Astrocyte (in vitro differentiated cells and primary cell): ENCODE measurements at regions not wholly inside any gene's neighbourhood (a gene's known extent, or its start where the extent isn't known, plus 50 kb on each side); places are given as distances from the start of the nearest gene placed in this dataset.

ENCODE experiments used
- DNase-seq: peaks from one replicate; pipeline ENCODE4 v3.0.0-alpha.2; 2010; ENCODE audit warnings: low read depth
- FAIRE-seq: peaks from 2 replicates; lab custom pipeline; 2011; peaks lifted over from hg19 to GRCh38; lab: Jason Lieb, UNC
- H2AFZ ChIP-seq: 2 replicates; pipeline ENCODE4 v1.6.0; 2012; ENCODE audit warnings: low read depth, low read length, inconsistent platforms
- H3K27ac ChIP-seq: 2 replicates; pipeline ENCODE4 v1.5.1; 2011; ENCODE audit warnings: low read depth, low read length, inconsistent platforms
- H3K27me3 ChIP-seq: 2 replicates; pipeline ENCODE4 v1.6.0; 2011; ENCODE audit warnings: low read length, inconsistent platforms; ENCODE audit not compliant: insufficient read depth
- H3K36me3 ChIP-seq: 2 replicates; pipeline ENCODE4 v1.5.1; 2011; ENCODE audit warnings: low read length, inconsistent platforms; ENCODE audit not compliant: insufficient read depth
- H3K4me1 ChIP-seq: 2 replicates; pipeline ENCODE4 v1.5.1; 2011; ENCODE audit warnings: low read length, inconsistent platforms; ENCODE audit not compliant: insufficient read depth
- H3K4me2 ChIP-seq: 2 replicates; pipeline ENCODE4 v1.6.0; 2012; ENCODE audit warnings: low read length, inconsistent platforms
- H3K4me3 ChIP-seq: 2 replicates; pipeline ENCODE4 v1.5.1; 2011; ENCODE audit warnings: low read depth, mild to moderate bottlenecking, low read length, inconsistent platforms; ENCODE audit not compliant: insufficient read depth
- H3K79me2 ChIP-seq: 2 replicates; pipeline ENCODE4 v1.6.0; 2012; ENCODE audit warnings: mild to moderate bottlenecking, low read length, inconsistent platforms; ENCODE audit not compliant: insufficient read depth
- H3K9ac ChIP-seq: 2 replicates; pipeline ENCODE4 v1.6.0; 2012; ENCODE audit warnings: mild to moderate bottlenecking, low read length, inconsistent platforms
- H3K9me3 ChIP-seq: 2 replicates; pipeline ENCODE4 v1.5.1; 2012; ENCODE audit warnings: low read depth, mild to moderate bottlenecking, low read length, inconsistent platforms; ENCODE audit not compliant: insufficient read depth
- H4K20me1 ChIP-seq: 2 replicates; pipeline ENCODE4 v1.6.0; 2012; ENCODE audit warnings: low read length, inconsistent platforms; ENCODE audit not compliant: insufficient read depth
- H3K27ac Mint-ChIP-seq: one replicate; pipeline ENCODE4 v1.8.0; 2021; ENCODE audit warnings: mild to moderate bottlenecking, mixed read lengths; ENCODE audit not compliant: unreplicated experiment
- H3K27me3 Mint-ChIP-seq: one replicate; pipeline ENCODE4 v1.8.0; 2021; ENCODE audit warnings: low read depth, mixed read lengths; ENCODE audit not compliant: unreplicated experiment
- H3K36me3 Mint-ChIP-seq: one replicate; pipeline ENCODE4 v1.8.0; 2021; ENCODE audit warnings: low read depth, mixed read lengths; ENCODE audit not compliant: unreplicated experiment
- H3K4me1 Mint-ChIP-seq: one replicate; pipeline ENCODE4 v1.8.0; 2021; ENCODE audit warnings: low read depth, mixed read lengths; ENCODE audit not compliant: unreplicated experiment
- H3K4me3 Mint-ChIP-seq: one replicate; pipeline ENCODE4 v1.8.0; 2021; ENCODE audit warnings: mild to moderate bottlenecking, moderate library complexity, mixed read lengths; ENCODE audit not compliant: unreplicated experiment
- H3K9me3 Mint-ChIP-seq: one replicate; pipeline ENCODE4 v1.8.0; 2021; ENCODE audit warnings: mild to moderate bottlenecking, mixed read lengths; ENCODE audit not compliant: unreplicated experiment
- CTCF ChIP-seq: IDR thresholded peaks from 2 replicates; pipeline ENCODE4 v1.5.1; 2011; ENCODE audit warnings: low read depth, mild to moderate bottlenecking, inconsistent platforms, low read length, moderate library complexity; ENCODE audit not compliant: insufficient read depth
- EZH2 ChIP-seq: IDR thresholded peaks from 2 replicates; pipeline ENCODE4 v1.6.1; 2012; ENCODE audit warnings: mild to moderate bottlenecking, low read length, inconsistent platforms; ENCODE audit not compliant: insufficient read depth

GRCh38 chr6:122347280-122347679 lies 52.2 kb upstream of the HSF2 start:
- no peak for FAIRE-seq

GRCh38 chr6:122347751-122348150 lies 51.7 kb upstream of the HSF2 start:
- no peaks in the 10 kb centered on the region for H3K36me3 Mint-ChIP-seq
- H3K27ac ChIP-seq: no peak overlapping the region
- no peaks in the 10 kb centered on the region for H3K9me3 ChIP-seq
- no peak overlapping the region for H2AFZ ChIP-seq
- H3K4me3 Mint-ChIP-seq: no peak overlapping the region
- no peak overlapping the region for H3K4me2 ChIP-seq
- FAIRE-seq (no peak), DNase-seq (no peak)
- H3K4me3 ChIP-seq: no peak overlapping the region
- no peaks in the 10 kb centered on the region for H3K4me1 Mint-ChIP-seq
- H3K27me3 ChIP-seq: no peaks in the 10 kb centered on the region
- TF ChIP-seq EZH2 (no peak), CTCF (no peak)
- no peaks in the 10 kb centered on the region for H3K4me1 ChIP-seq
- no peaks in the 10 kb centered on the region for H3K9me3 Mint-ChIP-seq
- H3K9ac ChIP-seq: no peak overlapping the region
- H3K36me3 ChIP-seq: no peaks in the 10 kb centered on the region
- H3K27ac Mint-ChIP-seq: no peak overlapping the region
- H4K20me1 ChIP-seq: no peaks in the 10 kb centered on the region
- no peaks in the 10 kb centered on the region for H3K79me2 ChIP-seq
- peaks cover 1% of the 10 kb centered on the region for H3K27me3 Mint-ChIP-seq

More at GRCh38 chr6:122347280-122347679, 52.2 kb upstream of the HSF2 start:
- DNase-seq: no peak
- no peaks in the 10 kb centered on the region for H3K36me3 Mint-ChIP-seq
- Histone ChIP-seq H3K4me1 (no peaks in the 10 kb centered on the region), H3K36me3 (no peaks in the 10 kb centered on the region), H3K79me2 (no peaks in the 10 kb centered on the region), H4K20me1 (no peaks in the 10 kb centered on the region), H3K9ac (no peak overlapping the region), H3K4me3 (no peak overlapping the region), H3K27me3 (no peaks in the 10 kb centered on the region), H3K27ac (no peak overlapping the region), H2AFZ (no peak overlapping the region), H3K9me3 (no peaks in the 10 kb centered on the region), H3K4me2 (no peak overlapping the region)
- H3K27me3 Mint-ChIP-seq: peaks cover 1% of the 10 kb centered on the region
- H3K4me3 Mint-ChIP-seq: no peak overlapping the region
- H3K9me3 Mint-ChIP-seq: no peaks in the 10 kb centered on the region
- H3K27ac Mint-ChIP-seq: no peak overlapping the region
- TF ChIP-seq CTCF: no peak
- H3K4me1 Mint-ChIP-seq: no peaks in the 10 kb centered on the region
